HepG2 (cell line): ENCODE measurements at regions not wholly inside any gene's neighbourhood (a gene's known extent, or its start where the extent isn't known, plus 50 kb on each side); places are given as distances from the start of the nearest gene placed in this dataset.

Experiments used
- KDM1A ChIP-seq: IDR thresholded peaks from 2 replicates; pipeline ENCODE4 v1.6.1; 2016; ENCODE audit warnings: missing compliant biosample characterization
- MIER2 ChIP-seq: IDR thresholded peaks from 2 replicates; pipeline ENCODE4 v1.6.1; 2016; ENCODE audit warnings: missing biosample characterization, missing genetic modification reagents
- MTF2 ChIP-seq: sonication (generic); formaldehyde crosslinking; IDR thresholded peaks from 2 replicates; pipeline ENCODE4 v1.5.0; 2020; ENCODE audit warnings: missing genetic modification reagents, borderline replicate concordance
- NBN ChIP-seq: fragments of 450-650 bp; conservative IDR thresholded peaks from 2 replicates; pipeline ENCODE4 v1.6.1; 2017
- NFIB ChIP-seq: sonication (generic); formaldehyde crosslinking; IDR thresholded peaks from 2 replicates; pipeline ENCODE4 v1.9.0; 2021; ENCODE audit warnings: missing genetic modification reagents, mild to moderate bottlenecking, borderline replicate concordance
- RBM39 ChIP-seq: fragments of 200-400 bp; formaldehyde crosslinking; IDR thresholded peaks from one replicate; pipeline ENCODE4 v1.6.1; 2018; ENCODE audit warnings: antibody characterized with exemption, mild to moderate bottlenecking, low read depth, low read length; ENCODE audit not compliant: poor library complexity, severe bottlenecking
- SKI ChIP-seq: fragments of 450-650 bp; IDR thresholded peaks from one replicate; pipeline ENCODE4 v1.6.1; 2018; ENCODE audit warnings: mild to moderate bottlenecking; ENCODE audit not compliant: partially characterized antibody
- ZBTB38 ChIP-seq: sonication (generic); formaldehyde crosslinking; IDR thresholded peaks from 2 replicates; pipeline ENCODE4 v1.5.1; 2020; ENCODE audit warnings: mild to moderate bottlenecking, missing genetic modification reagents
- ZNF101 ChIP-seq: sonication (generic); formaldehyde crosslinking; IDR thresholded peaks from 2 replicates; pipeline ENCODE4 v1.4.0; 2020; ENCODE audit warnings: mild to moderate bottlenecking, low read depth, missing genetic modification reagents, borderline replicate concordance
- ZNF234 ChIP-seq: sonication (generic); formaldehyde crosslinking; conservative IDR thresholded peaks from 2 replicates; pipeline ENCODE4 v1.5.1; 2020; ENCODE audit warnings: mild to moderate bottlenecking, missing genetic modification reagents
- ZNF282 ChIP-seq: fragments of 450-650 bp; IDR thresholded peaks from 2 replicates; pipeline ENCODE4 v1.6.1; 2018; ENCODE audit not compliant: partially characterized antibody
- ZNF672 ChIP-seq: sonication (generic); formaldehyde crosslinking; IDR thresholded peaks from 2 replicates; pipeline ENCODE4 v1.8.1; 2022; ENCODE audit warnings: missing genetic modification reagents
- ZNF850 ChIP-seq: sonication (generic); formaldehyde crosslinking; conservative IDR thresholded peaks from 2 replicates; pipeline ENCODE4 v1.9.0; 2021; ENCODE audit warnings: mild to moderate bottlenecking, missing genetic modification reagents
- TF ChIP-seq, protein P1 (sequence below): sonication (generic); formaldehyde crosslinking; IDR thresholded peaks from 2 replicates; pipeline ENCODE4 v1.4.0; 2020; ENCODE audit warnings: mild to moderate bottlenecking, missing genetic modification reagents
- TF ChIP-seq, protein P2 (sequence below): sonication (generic); formaldehyde crosslinking; IDR thresholded peaks from 2 replicates; pipeline ENCODE4 v1.8.1; 2022; ENCODE audit warnings: mild to moderate bottlenecking, missing genetic modification reagents
- TF ChIP-seq, protein P3 (sequence below): sonication (generic); formaldehyde crosslinking; IDR thresholded peaks from 2 replicates; pipeline ENCODE4 v1.5.1; 2020; ENCODE audit warnings: missing genetic modification reagents, mild to moderate bottlenecking, borderline replicate concordance
- TF ChIP-seq, protein P4 (sequence below): sonication (generic); formaldehyde crosslinking; IDR thresholded peaks from 2 replicates; pipeline ENCODE4 v1.4.0; 2020; ENCODE audit warnings: missing genetic modification reagents; ENCODE audit errors: not compliant biosample characterization
- TF ChIP-seq, protein P5 (sequence below): sonication (generic); formaldehyde crosslinking; IDR thresholded peaks from 2 replicates; pipeline ENCODE4 v1.5.0; 2020; ENCODE audit warnings: missing genetic modification reagents
- TF ChIP-seq, protein P6 (sequence below): sonication (generic); formaldehyde crosslinking; IDR thresholded peaks from 2 replicates; pipeline ENCODE4 v1.9.0; 2022; ENCODE audit warnings: low read depth, missing genetic modification reagents

DNA sequence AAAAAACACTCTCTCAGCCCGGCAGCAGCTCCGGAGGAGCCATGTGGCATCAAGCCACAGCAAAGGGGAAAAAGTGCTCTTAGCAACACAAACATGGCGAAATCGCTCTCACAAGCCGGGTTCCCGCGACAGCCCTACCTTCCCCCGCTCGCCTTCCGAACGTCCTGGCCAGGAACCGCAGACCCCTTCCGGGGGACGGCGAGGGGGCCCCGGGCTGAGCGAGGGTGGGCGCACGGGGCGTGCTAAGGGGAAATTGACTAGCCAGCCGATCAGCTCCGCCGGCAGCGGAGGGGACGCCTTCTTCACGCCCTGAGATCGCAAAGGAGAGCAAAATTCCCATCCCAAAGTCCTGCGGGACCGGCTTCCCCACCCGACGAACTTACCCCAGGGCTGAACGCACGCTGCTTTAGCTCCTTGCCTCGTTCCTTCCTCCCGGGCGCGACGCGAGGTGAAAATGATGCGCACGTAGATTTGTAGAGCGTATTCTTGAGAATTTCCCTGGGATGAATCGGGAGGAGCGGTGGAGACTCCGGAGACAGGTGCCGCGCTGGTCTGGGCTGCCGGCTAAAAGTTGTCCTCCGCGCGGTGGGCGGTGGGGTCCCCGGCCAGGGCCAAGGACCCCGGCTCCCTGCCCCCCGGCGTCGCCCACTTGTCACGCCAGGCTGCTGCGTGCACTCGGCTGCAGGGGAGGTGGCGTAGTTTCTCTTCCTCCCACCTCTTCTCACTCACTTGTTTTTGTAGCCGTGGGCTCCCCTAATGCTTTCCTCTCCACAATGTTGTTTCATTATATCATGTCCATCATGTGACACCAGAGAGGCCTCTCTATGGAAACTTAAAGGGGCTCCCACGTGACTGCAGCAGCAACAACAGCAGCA, 220.1 kb upstream of the MKLN1 start (continued):
- TF ChIP-seq, protein P1, sequence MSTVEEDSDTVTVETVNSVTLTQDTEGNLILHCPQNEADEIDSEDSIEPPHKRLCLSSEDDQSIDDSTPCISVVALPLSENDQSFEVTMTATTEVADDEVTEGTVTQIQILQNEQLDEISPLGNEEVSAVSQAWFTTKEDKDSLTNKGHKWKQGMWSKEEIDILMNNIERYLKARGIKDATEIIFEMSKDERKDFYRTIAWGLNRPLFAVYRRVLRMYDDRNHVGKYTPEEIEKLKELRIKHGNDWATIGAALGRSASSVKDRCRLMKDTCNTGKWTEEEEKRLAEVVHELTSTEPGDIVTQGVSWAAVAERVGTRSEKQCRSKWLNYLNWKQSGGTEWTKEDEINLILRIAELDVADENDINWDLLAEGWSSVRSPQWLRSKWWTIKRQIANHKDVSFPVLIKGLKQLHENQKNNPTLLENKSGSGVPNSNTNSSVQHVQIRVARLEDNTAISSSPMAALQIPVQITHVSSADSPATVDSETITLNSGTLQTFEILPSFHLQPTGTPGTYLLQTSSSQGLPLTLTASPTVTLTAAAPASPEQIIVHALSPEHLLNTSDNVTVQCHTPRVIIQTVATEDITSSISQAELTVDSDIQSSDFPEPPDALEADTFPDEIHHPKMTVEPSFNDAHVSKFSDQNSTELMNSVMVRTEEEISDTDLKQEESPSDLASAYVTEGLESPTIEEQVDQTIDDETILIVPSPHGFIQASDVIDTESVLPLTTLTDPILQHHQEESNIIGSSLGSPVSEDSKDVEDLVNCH (CRISPR knock-in tag): no peak
- no peak for TF ChIP-seq SKI
- no peak for TF ChIP-seq MTF2 (CRISPR knock-in tag)
- TF ChIP-seq ZNF101 (CRISPR knock-in tag): no peak
- TF ChIP-seq, protein P2, sequence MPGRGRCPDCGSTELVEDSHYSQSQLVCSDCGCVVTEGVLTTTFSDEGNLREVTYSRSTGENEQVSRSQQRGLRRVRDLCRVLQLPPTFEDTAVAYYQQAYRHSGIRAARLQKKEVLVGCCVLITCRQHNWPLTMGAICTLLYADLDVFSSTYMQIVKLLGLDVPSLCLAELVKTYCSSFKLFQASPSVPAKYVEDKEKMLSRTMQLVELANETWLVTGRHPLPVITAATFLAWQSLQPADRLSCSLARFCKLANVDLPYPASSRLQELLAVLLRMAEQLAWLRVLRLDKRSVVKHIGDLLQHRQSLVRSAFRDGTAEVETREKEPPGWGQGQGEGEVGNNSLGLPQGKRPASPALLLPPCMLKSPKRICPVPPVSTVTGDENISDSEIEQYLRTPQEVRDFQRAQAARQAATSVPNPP: no peak
- TF ChIP-seq ZNF850 (CRISPR knock-in tag): no peak
- no peak for TF ChIP-seq MIER2 (CRISPR knock-in tag)
- TF ChIP-seq, protein P3, sequence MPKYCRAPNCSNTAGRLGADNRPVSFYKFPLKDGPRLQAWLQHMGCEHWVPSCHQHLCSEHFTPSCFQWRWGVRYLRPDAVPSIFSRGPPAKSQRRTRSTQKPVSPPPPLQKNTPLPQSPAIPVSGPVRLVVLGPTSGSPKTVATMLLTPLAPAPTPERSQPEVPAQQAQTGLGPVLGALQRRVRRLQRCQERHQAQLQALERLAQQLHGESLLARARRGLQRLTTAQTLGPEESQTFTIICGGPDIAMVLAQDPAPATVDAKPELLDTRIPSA (CRISPR knock-in tag): no peak
- TF ChIP-seq, protein P4, sequence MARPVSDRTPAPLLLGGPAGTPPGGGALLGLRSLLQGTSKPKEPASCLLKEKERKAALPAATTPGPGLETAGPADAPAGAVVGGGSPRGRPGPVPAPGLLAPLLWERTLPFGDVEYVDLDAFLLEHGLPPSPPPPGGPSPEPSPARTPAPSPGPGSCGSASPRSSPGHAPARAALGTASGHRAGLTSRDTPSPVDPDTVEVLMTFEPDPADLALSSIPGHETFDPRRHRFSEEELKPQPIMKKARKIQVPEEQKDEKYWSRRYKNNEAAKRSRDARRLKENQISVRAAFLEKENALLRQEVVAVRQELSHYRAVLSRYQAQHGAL (CRISPR knock-in tag): no peak
- TF ChIP-seq NFIB (CRISPR knock-in tag): no peak
- no peak for TF ChIP-seq NBN
- TF ChIP-seq, protein P5, sequence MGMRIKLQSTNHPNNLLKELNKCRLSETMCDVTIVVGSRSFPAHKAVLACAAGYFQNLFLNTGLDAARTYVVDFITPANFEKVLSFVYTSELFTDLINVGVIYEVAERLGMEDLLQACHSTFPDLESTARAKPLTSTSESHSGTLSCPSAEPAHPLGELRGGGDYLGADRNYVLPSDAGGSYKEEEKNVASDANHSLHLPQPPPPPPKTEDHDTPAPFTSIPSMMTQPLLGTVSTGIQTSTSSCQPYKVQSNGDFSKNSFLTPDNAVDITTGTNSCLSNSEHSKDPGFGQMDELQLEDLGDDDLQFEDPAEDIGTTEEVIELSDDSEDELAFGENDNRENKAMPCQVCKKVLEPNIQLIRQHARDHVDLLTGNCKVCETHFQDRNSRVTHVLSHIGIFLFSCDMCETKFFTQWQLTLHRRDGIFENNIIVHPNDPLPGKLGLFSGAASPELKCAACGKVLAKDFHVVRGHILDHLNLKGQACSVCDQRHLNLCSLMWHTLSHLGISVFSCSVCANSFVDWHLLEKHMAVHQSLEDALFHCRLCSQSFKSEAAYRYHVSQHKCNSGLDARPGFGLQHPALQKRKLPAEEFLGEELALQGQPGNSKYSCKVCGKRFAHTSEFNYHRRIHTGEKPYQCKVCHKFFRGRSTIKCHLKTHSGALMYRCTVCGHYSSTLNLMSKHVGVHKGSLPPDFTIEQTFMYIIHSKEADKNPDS: no peak
- no peak for TF ChIP-seq ZNF234 (CRISPR knock-in tag)
- no peak for TF ChIP-seq KDM1A
- TF ChIP-seq ZBTB38 (CRISPR knock-in tag): no peak
- TF ChIP-seq RBM39: no peak
- no peak for TF ChIP-seq ZNF282
- TF ChIP-seq, protein P6, sequence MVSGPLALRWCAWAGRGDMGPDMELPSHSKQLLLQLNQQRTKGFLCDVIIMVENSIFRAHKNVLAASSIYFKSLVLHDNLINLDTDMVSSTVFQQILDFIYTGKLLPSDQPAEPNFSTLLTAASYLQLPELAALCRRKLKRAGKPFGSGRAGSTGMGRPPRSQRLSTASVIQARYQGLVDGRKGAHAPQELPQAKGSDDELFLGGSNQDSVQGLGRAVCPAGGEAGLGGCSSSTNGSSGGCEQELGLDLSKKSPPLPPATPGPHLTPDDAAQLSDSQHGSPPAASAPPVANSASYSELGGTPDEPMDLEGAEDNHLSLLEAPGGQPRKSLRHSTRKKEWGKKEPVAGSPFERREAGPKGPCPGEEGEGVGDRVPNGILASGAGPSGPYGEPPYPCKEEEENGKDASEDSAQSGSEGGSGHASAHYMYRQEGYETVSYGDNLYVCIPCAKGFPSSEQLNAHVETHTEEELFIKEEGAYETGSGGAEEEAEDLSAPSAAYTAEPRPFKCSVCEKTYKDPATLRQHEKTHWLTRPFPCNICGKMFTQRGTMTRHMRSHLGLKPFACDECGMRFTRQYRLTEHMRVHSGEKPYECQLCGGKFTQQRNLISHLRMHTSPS: no peak
- no peak for TF ChIP-seq ZNF672 (CRISPR knock-in tag)
